HCT116 (cell line): ENCODE measurements at regions not wholly inside any gene's neighbourhood (a gene's known extent, or its start where the extent isn't known, plus 50 kb on each side); places are given as distances from the start of the nearest gene placed in this dataset.

Experiments
- ATAC-seq: fragments of 200-7000 bp; cut with Tn5 transposase; 2 replicates; pipeline ENCODE4 v1.9.1; 2020; ENCODE audit warnings: mild to moderate bottlenecking, moderate library complexity
- BruUV-seq: library from RNA; stranded (reverse); fragments of 400-500 nt; replicated peaks from 2 replicates; lab custom pipeline; 2021; lab: Mats Ljungman, UMichigan
- CTCF ChIA-PET: fragments of 300-600 bp; sonication (Branson Sonifier 250); formaldehyde crosslinking; loops from one replicate; lab custom pipeline; 2021; ENCODE audit warnings: antibody characterized with exemption; lab: Charles Lee
- POLR2A ChIA-PET: fragments of 300-600, 350-600 bp; sonication (Branson Sonifier 250); formaldehyde crosslinking; loops from one replicate; lab custom pipeline; 2021; ENCODE audit warnings: antibody characterized with exemption; lab: Charles Lee
- RAD21 ChIA-PET, 2 experiments: fragments of 300-600 bp; sonication (Branson Sonifier 250); formaldehyde crosslinking; loops; one replicate each; lab custom pipeline; 2023; ENCODE audit warnings: low total read pairs in 2 of 2; ENCODE audit not compliant: uncharacterized antibody in 2 of 2, unreplicated experiment in 2 of 2, low non-redundant PET in 1 of 2; lab: Charles Lee
- DNase-seq: peaks from one replicate; pipeline ENCODE4 v3.0.0-alpha.2; 2010; ENCODE audit warnings: low read depth, low spot score
- H2AFZ ChIP-seq: fragments of 200-600 bp; shearing (Covaris generic), sonication (generic); 2 replicates; pipeline ENCODE4 v1.6.1; 2017; ENCODE audit warnings: low read depth, mixed run types, mixed read lengths, antibody characterized with exemption, low read length; ENCODE audit not compliant: poor library complexity, severe bottlenecking
- H3K27ac ChIP-seq: 2 replicates; pipeline ENCODE4 v1.5.1; 2012; ENCODE audit warnings: low read depth, low read length
- H3K27me3 ChIP-seq: fragments of 200-600 bp; sonication (generic); 2 replicates; pipeline ENCODE4 v1.6.1; 2016; ENCODE audit warnings: mixed run types, low read length, mixed read lengths; ENCODE audit not compliant: insufficient read depth
- H3K36me3 ChIP-seq, 2 experiments: fragments of 200-500 bp in 1 of 2; fragments of 200-600 bp in 1 of 2; sonication (Bioruptor generic) in 1 of 2; sonication (generic) in 1 of 2; 2 replicates each; pipeline versions ENCODE4 v1.5.1 to v1.6.1; 2014 to 2016; ENCODE audit warnings: low read length in 2 of 2, inconsistent platforms in 1 of 2, mixed read lengths in 1 of 2, mixed run types in 1 of 2; ENCODE audit not compliant: insufficient read depth in 2 of 2, control insufficient read depth in 1 of 2
- H3K4me1 ChIP-seq, 2 experiments: fragments of 200-600 bp in 1 of 2; sonication (generic) in 1 of 2; 2 replicates each; pipeline versions ENCODE4 v1.5.1 to v1.6.1; 2012 to 2017; ENCODE audit warnings: low read length in 2 of 2, inconsistent platforms in 1 of 2, mild to moderate bottlenecking in 1 of 2, mixed read lengths in 1 of 2, mixed run types in 1 of 2, moderate library complexity in 1 of 2; ENCODE audit not compliant: insufficient read depth in 2 of 2, control insufficient read depth in 1 of 2
- H3K4me2 ChIP-seq: fragments of 200-600 bp; sonication (generic); 2 replicates; pipeline ENCODE4 v1.6.1; 2017; ENCODE audit warnings: mixed run types, low read length, mixed read lengths
- H3K4me3 ChIP-seq, 2 experiments: fragments of 200-600 bp in 1 of 2; sonication (generic) in 1 of 2; replicated peaks in 1 of 2; 2 replicates each; pipeline ENCODE4 v1.5.1; 2011 to 2016; ENCODE audit warnings: low read length in 2 of 2, control low read depth in 1 of 2, low read depth in 1 of 2, mild to moderate bottlenecking in 1 of 2, mixed read lengths in 1 of 2, mixed run types in 1 of 2
- H3K79me2 ChIP-seq: fragments of 200-600 bp; sonication (generic); 2 replicates; pipeline ENCODE4 v1.6.1; 2017; ENCODE audit warnings: mild to moderate bottlenecking, mixed run types, low read length, moderate library complexity, mixed read lengths; ENCODE audit not compliant: insufficient read depth
- H3K9ac ChIP-seq: fragments of 200-600 bp; sonication (generic); 2 replicates; pipeline ENCODE4 v1.6.1; 2016; ENCODE audit warnings: low read length, mixed read lengths
- H3K9me2 ChIP-seq: fragments of 200-600 bp; sonication (generic), shearing (Covaris generic); 2 replicates; pipeline ENCODE4 v1.6.1; 2017; ENCODE audit warnings: mixed run types, mild to moderate bottlenecking, moderate library complexity; ENCODE audit not compliant: insufficient read depth
- H3K9me3 ChIP-seq, 2 experiments: fragments of 200-500 bp in 1 of 2; fragments of 200-600 bp in 1 of 2; sonication (Bioruptor generic) in 1 of 2; sonication (generic) in 1 of 2; 2 replicates each; pipeline ENCODE4 v1.6.1; 2014 to 2017; ENCODE audit warnings: low read length in 2 of 2, mixed read lengths in 2 of 2, inconsistent platforms in 1 of 2, low read depth in 1 of 2, mild to moderate bottlenecking in 1 of 2, mixed run types in 1 of 2, moderate library complexity in 1 of 2; ENCODE audit not compliant: control insufficient read depth in 1 of 2, insufficient read depth in 1 of 2
- H4K20me1 ChIP-seq: fragments of 200-600 bp; sonication (generic), shearing (Covaris generic); 2 replicates; pipeline ENCODE4 v1.6.1; 2017; ENCODE audit warnings: mixed run types, mild to moderate bottlenecking, moderate library complexity; ENCODE audit not compliant: insufficient read depth
- CBX3 ChIP-seq: IDR thresholded peaks from 2 replicates; pipeline ENCODE4 v1.6.1; 2012; ENCODE audit warnings: low read depth
- CEBPB ChIP-seq: IDR thresholded peaks from 2 replicates; pipeline ENCODE4 v1.6.1; 2012; ENCODE audit warnings: low read depth
- EZH2 ChIP-seq: fragments of 200-600 bp; sonication (generic); IDR thresholded peaks from 2 replicates; pipeline ENCODE4 v1.6.1; 2017; ENCODE audit warnings: antibody characterized with exemption, mixed run types
- EZH2phosphoT487 ChIP-seq: fragments of 200-600 bp; IDR thresholded peaks from 2 replicates; pipeline ENCODE4 v1.6.1; 2018; ENCODE audit warnings: antibody characterized with exemption, borderline replicate concordance
- FOSL1 ChIP-seq: IDR thresholded peaks from 2 replicates; pipeline ENCODE4 v1.6.1; 2012; ENCODE audit warnings: low read depth
- JUND ChIP-seq: IDR thresholded peaks from 2 replicates; pipeline ENCODE4 v1.6.1; 2012
- POLR2A ChIP-seq: IDR thresholded peaks from 2 replicates; pipeline ENCODE4 v1.7.0; 2011; ENCODE audit warnings: borderline replicate concordance; ENCODE audit not compliant: insufficient read depth, insufficient read length; ENCODE audit errors: extremely low read depth
- RAD21 ChIP-seq: IDR thresholded peaks from 2 replicates; pipeline ENCODE4 v1.6.1; 2012; ENCODE audit warnings: low read depth, mild to moderate bottlenecking
- REST ChIP-seq: IDR thresholded peaks from 2 replicates; pipeline ENCODE4 v1.6.1; 2012; ENCODE audit warnings: low read depth
- TCF7L2 ChIP-seq: IDR thresholded peaks from 2 replicates; pipeline ENCODE4 v1.7.0; 2011; ENCODE audit warnings: borderline replicate concordance, inconsistent platforms; ENCODE audit not compliant: insufficient read depth, insufficient read length; ENCODE audit errors: extremely low read depth
- ZFX ChIP-seq: fragments of 450-650 bp; IDR thresholded peaks from 2 replicates; pipeline ENCODE4 v1.6.1; 2017
- ZNF274 ChIP-seq: fragments of 200-500 bp; sonication (Bioruptor generic); IDR thresholded peaks from 2 replicates; pipeline ENCODE4 v1.6.1; 2014; ENCODE audit warnings: mild to moderate bottlenecking, low read depth, low read length, inconsistent platforms
- intact Hi-C: fragments of 100-400 bp; cut with micrococcal nuclease; formaldehyde crosslinking; loops from 2 replicates; pipeline ENCODE4 v1.10.0; 2022

GRCh38 chr2:13413989-13414388, 697.3 kb downstream of the TRIB2 start:
- Histone ChIP-seq H3K36me3 (no peaks in the 10 kb centered on the region), H3K79me2 (no peaks in the 10 kb centered on the region), H3K27me3 (no peaks in the 10 kb centered on the region), H3K27ac (no peak overlapping the region), H3K9ac (no peak overlapping the region), H2AFZ (no peak overlapping the region), H3K4me1 (no peaks in the 10 kb centered on the region), H3K9me2 (no peaks in the 10 kb centered on the region), H3K4me2 (no peak overlapping the region), H4K20me1 (no peaks in the 10 kb centered on the region), H3K4me3 (no peak overlapping the region), H3K9me3 (peaks cover 8 to 17% of the 10 kb centered on the region in 2 experiments; a peak in 2 of 4 replicates)
- no TSS peak for BruUV-seq
- no peak for TF ChIP-seq CBX3
- TF ChIP-seq POLR2A, result no peak
- TF ChIP-seq TCF7L2, result no peak
- TF ChIP-seq EZH2phosphoT487, result no peak
- no peak for TF ChIP-seq JUND
- TF ChIP-seq ZNF274, result no peak
- no peak for TF ChIP-seq FOSL1
- no peak for TF ChIP-seq EZH2
- TF ChIP-seq ZFX, result no peak
- RAD21 ChIA-PET, result no interaction called here
- no peak for DNase-seq
- intact Hi-C loops, result no loop called here
- POLR2A ChIA-PET, result no interaction called here
- CTCF ChIA-PET, result no interaction called here
- no peak for ATAC-seq

- no peak for TF ChIP-seq POLR2A
- TF ChIP-seq EZH2, result no peak
- no peak for TF ChIP-seq REST
- TF ChIP-seq FOSL1, result no peak
- TF ChIP-seq ZFX, result no peak
- TF ChIP-seq JUND, result no peak
- no peak for TF ChIP-seq RAD21
- TF ChIP-seq TCF7L2, result no peak
- no peak for TF ChIP-seq CEBPB
- TF ChIP-seq ZNF274, result no peak
- intact Hi-C loops, result no loop called here
- DNase-seq, result no peak
Observed at GRCh38 chr2:13414897-13415296, 698.2 kb downstream of the TRIB2 start.

More at GRCh38 chr2:13414897-13415296, 698.2 kb downstream of the TRIB2 start:
- Histone ChIP-seq H3K9me2 (no peaks in the 10 kb centered on the region), H3K36me3 (no peaks in the 10 kb centered on the region), H3K9me3 (peaks cover 8 to 10% of the 10 kb centered on the region in 2 experiments; a peak in 2 of 4 replicates), H3K27me3 (no peaks in the 10 kb centered on the region), H3K4me3 (no peak overlapping the region), H3K9ac (no peak overlapping the region), H3K27ac (no peak overlapping the region), H3K4me2 (no peak overlapping the region), H2AFZ (no peak overlapping the region), H4K20me1 (no peaks in the 10 kb centered on the region), H3K4me1 (no peaks in the 10 kb centered on the region), H3K79me2 (no peaks in the 10 kb centered on the region)
- ATAC-seq, result no peak
- no TSS peak for BruUV-seq
- ChIA-PET RAD21 (no interaction called here), POLR2A (no interaction called here), CTCF (no interaction called here)
